ENCODE measurements at regions not wholly inside any gene's neighbourhood (a gene's known extent, or its start where the extent isn't known, plus 50 kb on each side); places are given as distances from the start of the nearest gene placed in this dataset.
"Not testable (repeated sequence)": the region's sequence is repeated elsewhere in the genome, so short reads cannot be mapped to it uniquely, and the experiment has no call there.

- DNase-seq: no peak
Observed at GRCh38 chr3:82741346-82741745, 979.9 kb upstream of the GBE1 start.

DNA sequence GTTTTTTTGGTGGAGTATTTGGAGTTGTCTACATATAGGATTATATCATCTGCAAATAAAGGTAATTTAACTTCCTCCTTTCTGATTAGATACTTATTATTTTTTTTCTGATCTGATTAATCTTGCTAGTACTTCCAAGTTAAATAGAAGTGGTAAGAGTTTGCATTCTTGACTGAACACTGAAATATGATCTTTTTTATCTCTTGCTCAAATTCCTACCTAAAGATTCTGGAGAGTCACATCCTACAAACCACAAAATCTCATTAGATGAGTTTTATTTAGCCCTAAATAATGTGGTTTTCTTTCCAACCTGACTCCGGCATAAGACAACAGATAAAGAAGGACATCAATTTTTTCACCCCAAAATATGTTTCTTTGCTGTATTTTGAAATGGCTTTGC, 977.9 kb upstream of the GBE1 start:
- DNase-seq: no peak

GRCh38 chr3:82736696-82737277, 975.3 kb upstream of the GBE1 start:
- DNase-seq: peak; percentile 15

- no peak for DNase-seq
Observed at GRCh38 chr3:82715091-82715856, 953.8 kb upstream of the GBE1 start.

DNA sequence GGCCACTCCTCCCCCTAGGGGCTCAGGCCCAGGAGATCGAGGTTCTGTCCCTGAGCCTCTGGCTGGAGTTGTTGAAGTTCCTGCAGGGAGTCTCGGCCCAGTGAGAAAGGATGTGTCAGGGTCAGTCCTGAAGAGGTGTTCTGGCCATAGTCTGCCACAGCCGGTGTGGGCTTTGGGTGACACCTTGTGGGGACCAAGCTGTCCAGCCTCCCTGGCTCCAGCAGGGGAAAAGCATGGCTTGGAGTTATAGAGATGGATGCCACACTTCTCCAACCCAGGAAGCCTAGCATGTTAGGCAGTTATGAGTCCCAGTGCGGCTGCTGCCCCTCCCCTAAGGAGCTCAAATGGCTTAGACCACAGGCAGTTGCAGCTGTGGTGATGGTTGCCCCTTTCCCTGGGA, 945.6 kb upstream of the GBE1 start:
- no peak for DNase-seq

DNA sequence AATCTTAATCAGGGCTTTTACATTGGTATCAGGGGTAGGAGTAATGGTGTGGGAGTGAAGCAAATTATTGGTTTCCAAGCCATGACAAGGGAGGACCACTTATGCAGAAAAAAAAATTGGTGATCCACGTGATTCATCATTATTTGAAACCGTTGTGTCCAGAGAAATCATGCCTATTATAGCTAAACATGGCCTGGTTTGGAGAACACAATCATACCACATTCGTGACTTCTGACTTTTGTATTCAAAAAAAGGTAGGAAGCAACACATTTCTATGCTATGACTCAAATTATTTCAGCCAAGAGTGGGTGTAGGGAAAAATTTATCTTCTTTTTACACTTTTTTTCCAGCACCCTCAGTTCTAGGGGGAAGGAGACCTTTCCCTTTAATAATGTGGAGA, 924.3 kb upstream of the GBE1 start:
- DNase-seq: no peak

- no peak for DNase-seq
Observed at GRCh38 chr3:82676356-82677026, 915.0 kb upstream of the GBE1 start.

- no peak for DNase-seq
Observed at GRCh38 chr3:82672966-82673365, 911.5 kb upstream of the GBE1 start.

GRCh38 chr3:82671466-82671865, 910.0 kb upstream of the GBE1 start:
- no peak for DNase-seq

DNA sequence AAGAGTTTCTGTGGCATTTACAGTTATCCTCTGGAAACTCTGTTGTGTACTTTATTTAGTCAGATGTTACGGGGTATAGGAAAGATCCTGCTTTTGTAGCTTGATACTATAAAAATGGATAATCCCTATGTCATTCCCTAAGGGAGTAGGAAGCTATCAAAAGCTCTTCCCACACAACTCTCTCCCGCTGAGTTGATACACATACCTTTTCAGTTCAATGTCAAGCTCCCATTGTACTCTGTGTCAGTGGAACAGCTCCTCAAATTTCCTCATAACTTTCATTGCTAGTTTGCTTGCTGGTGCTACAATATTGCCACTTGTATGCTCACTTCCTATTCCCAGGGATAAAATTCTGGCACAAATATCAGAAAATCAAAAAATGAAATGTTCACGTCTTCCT, 893.3 kb upstream of the GBE1 start:
- DNase-seq: no peak

DNA sequence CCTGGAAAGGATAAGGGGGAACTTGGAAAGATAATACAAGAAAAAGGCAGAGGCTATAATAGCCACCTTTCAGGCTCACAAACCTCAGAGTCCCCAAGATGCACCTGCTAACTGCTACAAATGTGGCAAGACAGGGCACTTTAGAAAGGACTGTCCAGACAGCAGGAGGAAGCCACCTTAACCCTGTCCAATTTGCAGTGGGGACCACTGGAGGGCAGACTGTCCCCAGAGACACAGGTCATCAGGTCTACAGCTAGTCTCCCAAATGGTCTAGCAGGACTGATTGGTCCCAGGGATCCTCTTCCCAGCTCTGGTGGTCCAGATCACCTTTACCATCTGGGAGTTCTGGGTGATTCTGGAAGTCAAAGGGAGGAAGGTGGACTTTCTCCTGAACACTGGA, 882.5 kb upstream of the GBE1 start:
- peak; percentile 7 for DNase-seq

DNA sequence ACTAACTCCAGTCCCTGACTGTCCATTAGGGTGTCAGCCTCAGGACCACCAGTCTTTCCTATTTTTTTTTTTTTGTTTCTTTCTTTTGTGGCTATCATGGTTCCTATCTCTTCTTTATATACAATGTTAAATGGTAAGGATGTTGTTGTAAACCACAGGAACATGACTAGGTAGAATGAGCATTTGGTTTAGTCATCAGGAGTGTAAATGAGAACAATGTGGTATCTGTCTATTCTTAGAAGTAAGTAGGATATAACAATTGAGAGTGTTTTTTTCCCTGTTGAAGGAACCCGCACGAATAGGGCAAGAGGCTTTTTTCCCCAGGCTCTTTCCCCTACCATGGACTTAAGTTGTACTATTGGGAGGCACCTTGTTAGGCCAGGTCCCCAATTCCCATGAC, 880.3 kb upstream of the GBE1 start:
- DNase-seq: no peak

DNA sequence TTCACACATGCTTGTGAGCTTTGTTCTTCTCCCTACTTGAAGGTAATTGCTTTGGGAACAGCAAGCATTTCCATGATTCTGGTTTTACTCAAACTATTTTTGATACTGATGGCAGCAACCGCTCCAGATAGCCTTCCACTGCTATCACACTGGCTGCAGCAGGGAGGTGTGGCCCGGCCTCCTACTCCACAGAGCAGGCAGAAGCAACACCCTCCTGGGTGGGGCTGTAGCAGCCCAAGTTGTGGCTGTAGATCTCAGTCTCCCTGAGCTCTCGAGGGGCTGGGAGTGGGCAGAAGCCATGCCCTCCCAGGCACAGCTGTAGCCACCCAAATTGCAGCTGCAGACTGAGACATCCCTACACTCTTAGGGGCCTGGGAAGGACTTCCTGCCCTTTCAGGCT, 878.8 kb upstream of the GBE1 start:
- no peak for DNase-seq

DNA sequence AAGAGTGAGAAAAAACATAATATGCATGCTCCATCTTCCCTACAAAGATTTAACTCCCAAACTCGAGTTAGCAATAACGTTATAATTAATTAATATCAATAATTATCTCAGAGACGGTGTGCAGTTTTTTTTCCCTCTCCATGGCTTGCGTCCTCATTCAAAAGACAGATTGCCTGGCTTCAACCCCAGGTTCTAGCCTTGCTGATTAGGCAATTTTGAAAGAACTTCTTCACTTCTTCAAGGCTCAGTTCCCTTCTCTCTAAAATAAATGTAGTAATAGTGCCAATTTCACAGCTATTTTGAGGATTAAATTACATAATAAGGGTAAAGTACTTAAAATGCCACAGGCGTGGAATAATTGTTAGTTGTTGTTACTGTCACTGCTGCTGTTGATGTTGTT, 876.1 kb upstream of the GBE1 start:
- no peak for DNase-seq

GRCh38 chr3:82636177-82636576, 874.7 kb upstream of the GBE1 start:
- DNase-seq: no peak

DNA sequence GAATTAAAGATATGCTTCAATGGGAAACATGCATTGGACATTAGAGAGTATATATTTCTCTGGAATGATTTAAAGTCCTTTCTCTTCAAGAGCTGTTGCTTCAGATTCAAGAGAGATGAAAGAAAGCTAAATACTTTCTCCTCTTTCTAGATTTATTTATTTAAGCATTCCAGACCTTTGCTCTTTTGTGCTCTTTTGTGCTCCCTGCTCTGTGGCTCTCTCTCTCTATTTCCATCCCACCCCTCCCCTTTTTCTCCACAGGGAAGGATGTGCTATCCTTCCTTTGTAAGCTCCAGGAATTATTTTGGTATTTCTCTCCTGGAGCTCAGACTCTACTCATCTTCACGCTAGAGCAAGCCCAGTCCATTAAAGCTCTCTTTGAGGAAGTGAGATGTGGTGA, 871.9 kb upstream of the GBE1 start:
- no peak for DNase-seq

DNA sequence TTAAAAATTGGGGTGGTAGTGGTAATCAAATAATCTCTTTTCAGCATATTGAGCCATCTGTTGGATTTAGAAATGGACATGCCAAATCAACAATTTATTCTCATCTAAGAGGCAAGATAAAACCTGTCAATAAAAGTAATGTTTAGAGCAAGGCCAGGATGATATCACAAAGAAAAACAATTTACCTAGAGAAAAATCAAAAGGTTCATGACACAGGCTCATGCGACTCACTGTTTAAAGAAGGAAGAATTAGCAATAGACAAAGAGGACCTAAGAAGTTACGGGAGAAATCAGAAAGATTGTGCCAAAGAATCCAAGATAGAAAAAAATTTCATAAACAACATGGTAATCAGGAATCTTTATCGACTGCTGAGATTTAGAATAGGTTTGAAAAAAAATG, 868.5 kb upstream of the GBE1 start:
- DNase-seq: no peak

- no peak for DNase-seq
Observed at GRCh38 chr3:82628385-82629014, 867.1 kb upstream of the GBE1 start.

DNA sequence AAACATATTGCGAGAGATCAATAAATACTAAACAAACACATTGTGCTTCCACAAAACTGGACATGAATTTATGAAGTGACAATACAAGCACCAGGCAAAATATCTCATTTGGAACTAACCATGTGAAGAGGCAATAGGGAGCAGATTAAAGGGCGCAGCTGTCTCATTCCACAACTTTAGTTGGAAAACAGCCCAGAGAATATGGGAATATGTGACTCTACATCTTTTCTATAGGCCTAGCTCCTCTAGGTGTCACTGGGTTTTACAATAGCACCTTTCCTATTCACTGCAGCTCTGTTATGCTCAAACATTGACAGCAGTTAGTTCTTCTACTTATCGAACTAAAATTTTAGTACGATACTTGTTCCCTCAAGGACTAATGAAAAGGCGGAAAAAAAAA, 866.3 kb upstream of the GBE1 start:
- DNase-seq: no peak

DNA sequence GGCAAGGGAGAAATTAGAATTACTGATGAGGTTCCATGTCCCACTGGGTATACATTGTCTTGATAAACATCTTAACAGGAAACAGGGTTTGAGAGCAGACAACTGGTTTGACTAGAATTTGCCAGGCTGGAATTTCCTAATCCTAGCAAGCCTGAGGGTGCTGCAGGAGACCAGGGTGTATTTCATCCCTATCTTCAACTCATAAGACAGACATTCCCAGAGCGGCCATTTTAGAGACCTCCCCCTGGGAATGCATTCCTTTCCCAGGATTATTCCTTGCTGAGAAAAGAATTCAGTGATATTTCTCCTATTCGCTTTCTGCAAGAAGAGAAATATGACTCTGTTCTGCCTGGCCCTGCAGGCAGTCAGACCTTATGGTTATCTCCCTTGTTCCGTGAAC, 859.3 kb upstream of the GBE1 start:
- not testable (repeated sequence) for DNase-seq

DNA sequence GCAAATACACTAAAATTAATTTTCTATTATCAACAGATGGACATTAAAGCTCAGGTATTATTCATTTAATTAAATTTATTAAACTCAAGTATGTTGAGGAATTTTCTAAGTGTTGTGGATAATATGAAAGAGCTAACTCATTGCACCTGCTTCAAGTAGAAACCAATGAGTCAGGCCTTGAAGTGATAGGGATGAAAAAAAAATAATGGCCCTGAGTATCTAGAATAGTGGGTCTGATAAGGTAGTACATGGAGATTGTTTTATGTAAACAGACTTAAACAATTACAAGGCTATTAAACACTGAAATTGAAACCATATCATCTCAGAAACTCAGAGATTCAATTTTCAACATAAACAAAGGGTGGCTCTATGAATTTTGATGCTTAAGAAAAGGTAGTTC, 857.1 kb upstream of the GBE1 start:
- no peak for DNase-seq

- no peak for DNase-seq
Observed at GRCh38 chr3:82610236-82610635, 848.8 kb upstream of the GBE1 start.

DNA sequence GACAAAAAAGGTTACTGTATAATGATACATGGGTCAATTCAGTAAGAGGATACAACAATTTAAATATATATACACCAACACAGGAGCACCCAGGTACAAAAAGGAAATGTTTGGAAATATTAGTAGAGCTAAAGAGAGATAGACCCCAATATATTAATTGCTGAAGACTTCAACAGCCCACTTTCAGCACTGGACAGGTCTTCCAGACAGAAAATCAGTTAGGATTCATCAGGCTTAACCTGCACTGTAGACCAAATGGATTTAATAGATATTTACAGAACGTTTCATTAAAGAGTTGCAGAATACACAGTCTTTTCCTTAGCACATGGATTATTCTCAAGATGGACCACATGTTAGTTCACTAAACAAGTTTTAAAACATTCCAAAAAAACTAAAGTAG, 845.9 kb upstream of the GBE1 start:
- DNase-seq: no peak

DNA sequence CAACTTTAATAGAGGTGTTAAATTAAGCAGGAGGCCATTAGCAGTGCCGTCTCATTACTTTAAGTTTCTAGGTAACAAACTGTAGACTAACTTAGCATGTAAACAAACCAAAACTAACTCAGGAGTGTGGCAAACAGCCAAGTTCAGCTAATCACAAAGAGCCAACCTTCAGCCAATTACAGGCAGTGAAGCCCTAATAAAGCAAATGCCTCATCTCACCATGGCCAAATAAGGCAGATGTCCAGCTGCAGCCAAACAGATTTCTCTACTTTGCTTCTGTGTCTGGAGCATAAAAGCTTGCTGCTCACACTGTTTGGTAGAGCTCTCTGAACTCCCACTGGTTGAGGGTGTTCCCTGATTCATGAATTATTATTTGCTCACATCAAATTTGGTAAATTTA, 835.4 kb upstream of the GBE1 start:
- DNase-seq: no peak
